SKM-1 (cell line): ENCODE measurements at regions not wholly inside any gene's neighbourhood (a gene's known extent, or its start where the extent isn't known, plus 50 kb on each side); places are given as distances from the start of the nearest gene placed in this dataset.
A peak's percentile ranks its signal among the peaks of the same experiment; 100 is the strongest.
"Not testable (repeated sequence)": the region's sequence is repeated elsewhere in the genome, so short reads cannot be mapped to it uniquely, and the experiment has no call there.

Experiments used
- DNase-seq: peaks from one replicate; lab custom pipeline; 2025; ENCODE audit not compliant: unreplicated experiment; lab: John Stamatoyannopoulos, UW

DNA sequence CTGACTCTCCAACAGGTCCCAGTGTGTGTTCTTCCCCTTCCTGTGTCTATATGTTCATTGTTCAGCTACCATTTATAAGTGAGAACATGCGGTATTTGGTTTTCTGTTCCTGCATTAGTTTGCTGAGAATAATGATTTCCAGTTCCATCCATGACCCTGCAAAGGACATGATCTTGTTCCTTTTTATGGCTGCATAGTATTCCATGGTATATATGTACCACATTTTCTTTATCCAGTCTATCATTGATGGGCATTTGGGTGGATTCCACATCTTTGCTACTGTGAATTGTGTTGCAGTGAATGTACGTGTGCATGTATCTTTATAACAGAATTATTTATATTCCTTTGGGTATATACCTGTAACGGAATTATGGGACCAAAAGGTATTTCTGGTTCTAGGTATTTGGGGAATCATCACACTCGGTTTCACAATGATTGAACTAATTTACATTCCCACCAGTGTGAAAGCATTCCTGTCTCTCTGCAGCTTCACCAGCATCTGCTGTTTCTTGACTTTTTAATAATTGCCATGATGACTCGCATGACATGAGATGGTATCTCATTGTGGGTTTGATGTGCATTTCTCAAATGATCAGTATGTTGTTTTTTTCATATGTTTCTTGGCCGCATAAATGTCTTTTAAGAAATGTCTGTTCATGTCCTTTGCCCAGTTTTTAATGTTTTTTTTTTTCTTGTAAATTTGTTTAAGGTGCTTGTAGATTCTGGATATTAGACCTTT is 60.2 kb downstream of the LSMEM1 start:
- no peak for DNase-seq

DNA sequence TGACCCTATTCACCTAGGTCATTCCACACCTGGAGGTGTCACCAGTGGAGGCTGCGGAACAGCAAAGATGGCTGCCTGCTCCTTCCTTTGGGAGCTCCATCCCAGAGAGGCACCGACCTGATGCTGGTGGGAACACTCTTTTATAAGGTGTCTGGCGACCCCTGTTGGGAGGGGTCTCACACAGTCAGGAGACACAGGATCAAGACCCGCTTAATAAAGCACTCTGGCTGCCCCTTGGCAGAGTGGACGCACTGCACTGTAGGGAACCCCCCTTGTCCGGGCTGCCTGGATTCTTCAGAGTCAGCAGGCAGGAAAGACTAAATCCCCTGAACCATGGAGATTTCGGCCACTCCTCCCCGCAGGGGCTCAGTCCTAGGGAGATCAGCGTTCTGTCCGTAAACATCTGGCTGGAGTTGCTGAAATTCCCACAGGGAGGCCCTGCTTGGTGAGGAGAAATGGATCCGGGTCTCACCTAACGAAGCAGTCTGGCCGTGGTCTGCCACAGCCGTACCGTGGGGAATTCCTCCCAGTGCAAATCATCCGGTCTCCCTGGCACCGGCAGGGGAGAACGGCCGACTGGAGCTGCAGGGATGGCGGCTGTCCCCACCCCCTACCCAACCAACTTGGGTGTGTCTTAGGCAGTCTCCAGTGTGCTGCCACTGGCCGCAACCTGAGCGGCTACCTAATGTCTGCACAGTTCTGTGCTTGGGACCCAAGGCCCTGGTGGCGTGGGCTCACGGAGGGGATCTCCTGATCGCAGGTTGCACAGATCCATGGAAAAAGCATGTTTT is 66.1 kb downstream of the LSMEM1 start:
- DNase-seq: no peak

DNA sequence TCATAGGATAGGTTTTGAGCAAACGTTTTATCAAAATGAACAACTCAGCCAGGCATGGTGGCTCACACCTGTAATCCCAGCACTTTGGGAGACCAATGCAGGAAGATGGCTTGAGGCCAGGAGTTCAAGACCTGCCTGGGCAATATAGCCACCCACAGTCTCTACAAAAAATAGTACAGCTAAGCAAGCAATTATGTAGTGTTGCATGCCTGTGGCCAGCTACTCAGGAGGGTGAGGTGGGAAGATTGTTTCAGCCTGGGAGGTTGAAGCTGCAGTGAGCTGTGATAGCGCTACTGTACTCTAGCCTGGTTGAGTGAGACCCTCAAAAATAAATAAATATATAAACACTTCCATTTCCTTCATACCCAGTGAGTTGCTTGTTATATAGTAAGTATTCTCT is 67.1 kb downstream of the LSMEM1 start:
- no peak for DNase-seq

DNA sequence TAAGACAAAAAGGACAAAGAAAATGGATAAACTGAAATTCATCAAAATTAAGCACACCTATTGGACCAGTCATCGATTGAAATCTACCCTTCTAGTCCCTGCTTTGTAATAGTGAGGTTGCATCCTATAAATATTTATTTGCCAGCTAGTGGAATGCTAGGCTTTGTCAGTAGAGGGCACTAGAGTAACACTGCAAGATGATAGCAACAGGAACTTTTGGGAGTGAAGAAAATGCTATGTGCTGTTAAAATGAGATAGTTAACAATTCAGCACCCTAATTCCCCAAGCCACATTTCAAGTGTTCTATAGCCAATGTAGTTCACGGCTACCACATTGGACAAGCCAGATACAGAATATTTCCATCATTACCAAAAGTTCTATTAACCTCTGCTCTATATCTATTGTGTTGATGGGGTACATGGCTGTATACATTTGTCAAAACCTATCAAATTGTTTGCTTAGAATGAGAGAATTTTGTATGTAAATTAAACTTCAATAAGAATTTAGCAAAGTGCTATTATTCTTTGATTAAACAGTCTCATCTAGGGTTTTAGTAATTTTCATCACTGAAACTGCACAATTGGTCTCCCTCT is 69.8 kb downstream of the LSMEM1 start:
- DNase-seq: peak; percentile 63

DNA sequence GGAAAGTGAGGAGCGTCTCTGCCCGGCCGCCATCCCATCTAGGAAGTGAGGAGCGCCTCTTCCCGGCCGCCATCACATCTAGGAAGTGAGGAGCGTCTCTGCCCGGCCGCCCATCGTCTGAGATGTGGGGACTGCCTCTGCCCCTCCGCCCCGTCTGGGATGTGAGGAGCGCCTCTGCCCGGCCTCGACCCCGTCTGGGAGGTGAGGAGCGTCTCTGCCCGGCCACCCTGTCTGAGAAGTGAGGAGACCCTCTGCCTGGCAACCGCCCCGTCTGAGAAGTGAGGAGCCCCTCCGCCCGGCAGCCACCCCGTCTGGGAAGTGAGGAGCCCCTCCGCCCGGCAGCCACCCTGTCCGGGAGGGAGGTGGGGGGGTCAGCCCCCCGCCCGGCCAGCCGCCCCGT is 70.7 kb downstream of the LSMEM1 start:
- not testable (repeated sequence) for DNase-seq

DNA sequence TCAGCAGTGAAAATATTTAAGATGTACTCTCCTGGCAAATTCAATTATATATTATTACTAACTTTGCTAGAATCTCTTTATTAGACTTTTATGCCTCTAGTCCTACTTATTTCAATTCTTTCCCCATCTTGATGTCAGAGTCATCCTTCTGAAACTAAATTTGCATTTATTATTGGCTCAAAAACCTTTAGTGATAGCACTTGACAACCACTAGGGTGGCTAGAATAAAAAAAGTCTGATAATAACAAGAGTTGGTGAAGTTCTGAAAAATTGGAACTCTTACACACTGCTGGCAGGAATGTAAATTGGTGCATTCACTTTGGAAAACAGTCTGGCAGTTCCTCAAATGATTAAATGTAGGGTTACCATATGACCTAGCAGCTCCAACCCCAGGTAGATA is 73.8 kb downstream of the LSMEM1 start:
- no peak for DNase-seq

DNA sequence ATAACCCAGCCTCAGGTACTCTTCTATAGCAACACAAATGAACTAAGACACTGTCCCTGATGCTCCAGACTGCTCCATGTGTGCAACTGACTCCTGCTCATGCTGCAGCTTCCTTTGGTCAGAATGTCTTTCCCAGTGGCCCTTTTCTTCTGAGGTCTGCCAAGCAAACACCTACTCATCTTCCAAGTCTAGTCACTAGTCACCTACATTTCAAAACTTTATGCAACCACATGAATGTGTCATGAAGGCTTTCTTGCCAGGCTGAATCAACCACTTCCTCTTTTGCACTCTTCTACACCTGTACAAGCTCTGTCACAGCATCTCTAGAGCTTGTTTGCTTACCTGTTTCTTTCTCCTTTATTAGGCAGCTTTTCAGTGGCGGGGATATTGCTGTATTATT is 75.8 kb downstream of the LSMEM1 start:
- peak; percentile 13 for DNase-seq

DNA sequence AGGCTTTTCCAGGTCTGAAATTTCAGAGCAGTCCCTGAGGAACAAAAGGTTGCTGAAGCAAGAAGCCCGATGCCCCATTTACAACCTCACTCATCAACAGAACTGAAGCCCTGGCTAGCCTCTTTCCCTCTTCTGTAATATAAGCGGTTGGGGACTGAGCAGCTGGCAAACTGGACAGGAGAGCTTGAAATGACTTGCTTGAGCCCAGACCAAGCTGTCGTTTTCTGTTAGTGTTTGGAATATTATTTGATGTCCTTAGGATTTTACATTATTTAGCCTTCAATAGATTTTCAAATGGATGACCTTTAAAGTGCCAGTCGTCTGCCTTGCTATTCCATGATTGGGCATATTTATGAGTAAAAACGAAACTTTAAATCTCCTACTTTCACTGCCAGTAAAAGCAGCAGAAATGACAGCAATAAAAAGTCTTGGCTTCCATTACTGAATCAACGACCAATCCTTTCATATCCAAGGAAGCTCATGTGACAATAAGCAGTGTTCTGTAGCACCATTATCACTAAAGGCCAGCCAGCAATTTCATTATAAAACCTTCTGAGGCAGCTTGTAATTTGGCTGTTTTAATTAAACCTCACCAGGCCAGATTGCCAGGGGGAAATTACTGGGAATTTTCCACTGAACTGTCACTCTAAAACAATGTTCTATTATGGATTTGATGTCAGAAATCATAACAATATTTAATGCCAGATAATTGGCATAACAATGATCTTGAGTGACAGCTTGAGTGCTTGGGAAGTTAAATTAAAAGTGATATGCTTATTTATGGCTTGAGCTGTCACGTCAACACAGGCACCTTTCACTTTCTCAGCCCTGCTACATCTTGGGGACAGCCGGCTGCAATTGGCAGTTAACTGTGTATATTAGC is 85.9 kb downstream of the LSMEM1 start:
- DNase-seq: no peak

DNA sequence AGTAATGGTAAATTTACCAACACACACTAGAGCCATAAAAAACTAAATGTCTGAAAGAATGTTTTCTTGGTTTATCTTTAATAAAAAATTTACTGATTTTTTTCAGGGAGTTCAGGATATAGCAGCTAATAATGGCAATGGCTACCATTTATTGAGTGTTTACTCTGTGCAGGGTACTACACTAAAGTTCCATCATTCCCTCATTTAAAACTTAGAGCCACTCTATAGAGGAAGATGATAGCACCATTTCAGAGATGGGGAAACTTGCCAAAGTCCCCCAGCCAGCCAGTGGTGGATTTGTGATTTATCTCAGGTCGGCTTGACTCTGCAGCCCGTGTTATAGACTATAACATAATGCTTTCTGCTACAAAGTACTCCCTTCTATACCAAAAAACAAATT is 86.6 kb downstream of the LSMEM1 start:
- no peak for DNase-seq

DNA sequence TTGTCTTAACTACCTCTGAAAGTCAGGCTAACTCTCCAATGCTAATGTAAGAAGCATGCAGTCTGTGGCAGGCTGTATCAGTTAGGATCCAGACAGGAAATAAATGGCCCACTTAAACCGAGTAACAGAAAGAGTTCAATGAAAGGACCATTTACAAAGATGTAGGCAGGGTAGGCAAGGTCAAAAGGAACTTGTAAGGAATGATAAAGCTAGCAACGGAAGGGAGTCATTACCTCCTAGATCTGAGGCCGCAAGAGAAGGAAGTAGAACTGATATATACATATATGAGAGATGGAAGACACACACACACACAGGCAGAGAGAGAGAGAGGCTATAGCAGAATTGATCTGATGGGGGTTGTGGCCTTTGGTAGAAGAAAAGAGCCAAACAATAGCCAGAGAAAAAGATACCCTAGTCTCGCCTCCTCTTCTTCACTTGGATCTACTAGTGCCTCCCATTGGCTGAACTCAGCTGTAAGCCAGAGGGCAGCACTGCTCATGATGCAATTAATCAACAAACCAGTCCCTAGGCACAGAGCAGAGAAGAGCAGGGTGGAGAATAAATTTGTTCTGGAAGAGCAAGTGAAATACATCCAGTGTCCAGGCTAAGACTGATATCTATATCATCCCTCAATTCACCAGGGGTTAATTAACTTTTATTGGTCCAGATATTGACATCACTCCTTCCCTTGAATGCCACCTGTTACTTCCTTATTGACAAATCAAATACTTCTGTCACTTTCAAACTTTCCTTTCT is 91.2 kb downstream of the LSMEM1 start:
- DNase-seq: no peak

DNA sequence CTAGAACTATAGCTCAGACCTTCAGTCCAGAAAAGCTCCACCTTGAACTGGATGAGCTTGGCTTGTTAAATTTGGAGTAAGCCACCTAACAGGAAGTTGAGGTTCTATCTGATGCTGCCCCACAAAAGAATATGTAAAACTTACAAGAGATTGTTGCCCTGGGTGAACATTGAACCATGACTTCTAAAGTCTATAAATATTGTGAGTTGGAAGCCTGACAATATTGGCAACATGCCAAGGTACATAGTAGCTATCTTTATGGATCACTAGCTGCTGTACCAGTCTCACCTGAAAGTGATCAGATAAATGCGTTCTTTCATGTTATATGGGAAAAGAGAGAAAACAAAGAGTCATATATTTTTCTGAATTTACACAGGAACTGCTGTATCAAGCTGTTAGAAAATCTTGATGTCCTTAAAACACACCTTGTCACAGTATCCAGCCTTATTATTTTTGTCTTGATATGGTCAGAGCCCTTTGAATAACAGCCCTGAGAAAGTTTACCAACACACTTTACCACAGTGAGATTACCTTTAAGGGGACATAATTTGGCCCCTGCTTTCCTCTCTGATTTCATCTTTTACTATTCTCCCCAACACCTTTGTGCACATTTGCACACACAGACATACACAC is 92.0 kb downstream of the LSMEM1 start:
- DNase-seq: no peak

DNA sequence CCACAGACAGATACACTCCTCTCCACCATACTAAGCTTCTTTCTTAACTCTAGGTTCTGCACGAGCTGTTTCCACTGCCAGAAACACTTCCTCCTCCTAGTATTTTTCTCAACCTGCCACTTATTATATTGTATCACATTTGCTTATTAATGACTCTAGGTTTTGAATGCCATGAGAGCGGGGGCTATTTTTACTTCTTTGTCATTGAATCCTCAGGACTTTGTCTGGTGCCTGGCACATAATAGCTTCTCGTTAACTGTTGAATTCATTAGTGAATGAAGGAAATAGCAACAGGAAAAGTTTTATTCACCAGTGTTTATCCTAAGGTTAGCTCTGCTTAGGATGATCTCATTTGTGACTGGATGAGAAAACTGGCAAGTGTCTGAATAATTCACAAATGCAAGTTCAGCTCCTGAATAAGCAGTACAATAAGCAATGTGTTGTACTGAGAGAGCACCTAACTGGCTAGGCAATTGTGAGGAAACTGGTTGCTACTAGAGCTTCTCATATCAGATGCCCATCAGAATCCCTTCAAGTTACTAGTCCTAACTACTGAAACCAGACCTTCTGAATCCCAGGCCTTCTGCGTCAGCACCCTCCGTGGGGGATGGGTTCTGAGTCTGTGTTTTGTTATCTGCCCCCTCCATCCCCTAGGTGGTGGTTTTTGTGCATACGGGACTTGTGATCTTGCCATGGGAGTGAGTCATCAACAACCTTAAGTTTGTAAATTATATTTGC is 92.7 kb downstream of the LSMEM1 start:
- no peak for DNase-seq

DNA sequence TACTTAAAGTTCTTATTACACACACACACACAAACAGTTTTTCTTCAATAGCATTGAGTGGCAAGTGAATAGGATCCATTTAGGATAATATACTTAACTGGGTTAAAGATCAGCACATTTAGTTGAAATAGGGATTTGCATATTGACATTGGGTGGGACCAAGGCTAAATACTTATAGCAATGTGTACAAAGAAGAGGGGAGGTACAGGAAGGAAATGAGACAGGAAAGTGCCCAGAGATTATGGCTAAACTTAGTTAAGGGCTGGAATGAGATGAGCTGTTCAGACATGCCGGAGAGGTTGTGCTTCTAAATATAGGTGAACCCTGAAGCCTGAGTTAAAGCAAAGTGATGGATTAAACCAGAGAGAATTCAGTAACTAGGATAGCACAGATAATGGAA is 95.1 kb downstream of the LSMEM1 start:
- DNase-seq: no peak

DNA sequence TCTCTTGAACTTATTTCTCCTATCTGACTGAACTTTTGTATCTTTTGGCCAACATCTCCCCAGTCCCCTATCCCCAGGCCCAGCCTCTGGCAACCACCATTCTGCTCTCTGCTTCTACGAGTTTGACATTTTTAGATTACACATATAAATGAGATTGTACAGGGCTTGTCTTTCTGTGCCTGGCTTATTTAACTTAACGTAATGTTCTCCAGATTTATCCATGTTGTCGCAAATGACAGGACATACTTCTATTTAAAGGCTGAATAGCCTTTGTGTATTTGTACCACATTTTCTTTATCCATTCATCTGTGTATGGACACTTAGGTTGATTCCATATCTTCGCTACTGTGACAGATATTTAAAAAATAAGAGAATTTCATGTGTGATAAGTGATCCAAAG is 98.6 kb downstream of the LSMEM1 start:
- no peak for DNase-seq

DNA sequence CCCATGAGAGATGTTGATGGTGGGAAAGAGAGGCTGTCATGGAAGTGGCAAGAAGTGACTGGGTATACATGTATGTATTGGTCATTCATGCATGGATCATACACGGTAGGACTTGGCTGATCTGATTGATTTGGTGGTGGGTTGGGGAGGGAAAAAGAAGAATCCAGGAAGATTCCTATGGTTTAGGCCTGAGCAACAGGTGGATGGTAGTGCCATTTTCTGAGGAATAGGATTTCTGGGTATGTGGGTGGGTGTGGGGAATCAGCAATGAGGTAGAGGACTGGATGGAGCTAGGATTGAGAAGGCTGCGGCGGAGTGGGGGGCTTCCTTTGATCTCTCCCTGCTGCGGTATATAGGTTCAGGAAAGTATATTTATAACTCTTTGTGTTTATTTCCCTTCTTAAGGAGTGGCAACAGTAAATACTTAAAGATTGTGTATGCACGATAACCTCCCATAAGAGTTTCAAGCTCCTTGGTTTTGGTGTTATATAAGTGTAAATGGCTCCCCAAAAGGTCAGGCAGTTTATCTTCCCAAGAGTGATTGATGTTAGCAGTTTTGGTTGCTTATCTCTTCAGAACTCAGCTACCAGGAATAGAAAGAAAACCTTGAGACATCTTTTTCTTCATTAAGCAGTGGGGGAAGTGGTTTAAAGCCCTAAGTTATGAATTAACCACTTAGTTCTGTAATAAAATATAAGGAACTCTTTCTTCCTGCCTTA is 100.1 kb downstream of the LSMEM1 start:
- DNase-seq: no peak

DNA sequence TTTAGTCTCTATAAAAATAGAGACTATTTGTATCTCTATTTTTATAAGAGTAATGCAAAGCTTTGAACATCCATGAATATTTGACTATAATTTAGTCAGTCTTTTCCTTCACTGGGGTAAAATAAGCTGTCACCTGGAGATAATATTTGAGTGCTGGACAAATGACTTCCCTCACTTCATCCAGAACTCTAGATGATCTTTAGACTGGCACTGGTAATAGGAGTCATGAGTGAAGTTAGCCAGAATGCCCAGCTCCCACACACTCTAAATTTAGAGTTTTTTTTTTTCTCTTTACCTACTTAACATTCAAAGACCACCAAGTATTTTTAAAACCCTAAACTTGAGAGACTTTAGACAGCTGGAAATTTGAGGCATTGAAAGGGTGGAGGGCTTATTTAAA is 100.7 kb downstream of the LSMEM1 start:
- DNase-seq: no peak

DNA sequence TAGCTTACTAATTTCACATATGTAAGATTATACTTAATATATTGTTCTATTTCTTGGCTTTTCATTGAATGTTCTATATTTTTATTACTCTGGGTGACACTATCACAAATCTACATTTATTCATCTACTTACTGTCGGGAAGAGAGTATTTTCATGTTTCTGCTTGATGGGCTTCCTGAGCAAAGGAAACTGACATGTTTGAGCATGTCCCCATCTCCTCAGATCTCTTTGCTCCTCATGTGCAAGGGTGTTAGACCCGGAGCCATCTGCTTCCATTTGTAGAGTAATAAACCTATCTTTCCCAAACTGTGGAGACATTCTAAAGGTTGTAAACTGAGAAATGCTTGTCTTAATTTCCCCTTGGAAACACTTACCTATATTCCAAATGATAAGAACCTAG is 103.5 kb downstream of the LSMEM1 start:
- DNase-seq: no peak

DNA sequence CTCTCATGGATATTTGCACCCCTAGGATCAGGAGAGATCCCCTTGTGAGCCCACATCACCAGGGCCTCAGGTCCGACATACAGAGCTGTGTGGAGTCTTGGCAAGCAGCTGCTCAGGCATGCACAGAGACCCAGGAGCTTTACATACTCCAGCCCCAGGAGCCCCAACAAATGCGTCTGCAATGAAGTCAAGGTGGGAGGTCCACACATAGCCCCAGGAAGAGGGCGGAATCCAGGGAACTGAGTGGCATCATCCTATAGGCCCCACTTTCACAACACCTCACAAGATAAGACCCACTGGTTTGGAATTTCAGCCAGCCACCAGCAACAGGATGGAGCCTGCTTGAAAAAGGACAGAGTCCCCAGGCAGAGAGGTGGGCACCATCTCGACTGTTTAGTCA is 106.7 kb downstream of the LSMEM1 start:
- no peak for DNase-seq
